Neural cell (in vitro differentiated cells): ENCODE measurements at regions not wholly inside any gene's neighbourhood (a gene's known extent, or its start where the extent isn't known, plus 50 kb on each side); places are given as distances from the start of the nearest gene placed in this dataset.

Experiments
- H2AFZ ChIP-seq: fragments of 200-600, 300-800 bp; sonication (generic), shearing (Covaris generic); 2 replicates; pipeline ENCODE4 v1.6.0; 2014; ENCODE audit warnings: low read depth, mild to moderate bottlenecking, antibody characterized with exemption, low read length, moderate library complexity
- H3F3A ChIP-seq: fragments of 200-600 bp; shearing (Covaris generic); 2 replicates; pipeline ENCODE4 v1.6.1; 2016; ENCODE audit warnings: mild to moderate bottlenecking, moderate library complexity, mixed read lengths, antibody characterized with exemption, low read length; ENCODE audit not compliant: insufficient read depth, poor library complexity, severe bottlenecking
- H3K27ac ChIP-seq: fragments of 200-600, 300-800 bp; sonication (generic), shearing (Covaris generic); 2 replicates; pipeline ENCODE4 v1.5.1; 2014; ENCODE audit warnings: mild to moderate bottlenecking, low read length, moderate library complexity
- H3K27me3 ChIP-seq: fragments of 300-800, 200-600 bp; sonication (generic), shearing (Covaris generic); 2 replicates; pipeline ENCODE4 v1.6.0; 2014; ENCODE audit warnings: mild to moderate bottlenecking, low read depth, low read length, moderate library complexity; ENCODE audit not compliant: insufficient read depth
- H3K36me3 ChIP-seq: fragments of 300-800, 200-600 bp; sonication (generic), shearing (Covaris generic); 2 replicates; pipeline ENCODE4 v1.5.1; 2014; ENCODE audit warnings: mild to moderate bottlenecking, antibody characterized with exemption, low read length, moderate library complexity; ENCODE audit not compliant: insufficient read depth
- H3K4me2 ChIP-seq: fragments of 300-800, 200-600 bp; sonication (generic), shearing (Covaris generic); 2 replicates; pipeline ENCODE4 v1.6.0; 2014; ENCODE audit warnings: mild to moderate bottlenecking, low read length
- H3K4me3 ChIP-seq: fragments of 300-800, 200-600 bp; sonication (generic), shearing (Covaris generic); 2 replicates; pipeline ENCODE4 v1.5.1; 2014; ENCODE audit warnings: mild to moderate bottlenecking, low read length, moderate library complexity
- H3K79me2 ChIP-seq: fragments of 200-600 bp; shearing (Covaris generic); replicated peaks from 2 replicates; pipeline ENCODE4 v1.6.0; 2014; ENCODE audit warnings: mild to moderate bottlenecking, low read length, moderate library complexity; ENCODE audit not compliant: insufficient read depth
- H3K9ac ChIP-seq: fragments of 300-800, 200-600 bp; sonication (generic), shearing (Covaris generic); 2 replicates; pipeline ENCODE4 v1.6.1; 2016; ENCODE audit warnings: mild to moderate bottlenecking, low read length, mixed read lengths
- H3K9me2 ChIP-seq: fragments of 200-600 bp; shearing (Covaris generic); 2 replicates; pipeline ENCODE4 v1.6.1; 2016; ENCODE audit warnings: mild to moderate bottlenecking, low read length, mixed read lengths; ENCODE audit not compliant: insufficient read depth
- H3K9me3 ChIP-seq: fragments of 200-600, 300-800 bp; sonication (generic), shearing (Covaris generic); 2 replicates; pipeline ENCODE4 v1.6.1; 2016; ENCODE audit warnings: mild to moderate bottlenecking, mixed run types, low read length, moderate library complexity, mixed read lengths
- H4K20me1 ChIP-seq: fragments of 200-600 bp; shearing (Covaris generic); 2 replicates; pipeline ENCODE4 v1.6.1; 2016; ENCODE audit warnings: mild to moderate bottlenecking, mixed run types; ENCODE audit not compliant: insufficient read depth
- EP300 ChIP-seq: fragments of 450-650 bp; conservative IDR thresholded peaks from 2 replicates; pipeline ENCODE4 v1.6.1; 2014; ENCODE audit warnings: antibody characterized with exemption, mild to moderate bottlenecking, moderate library complexity; ENCODE audit not compliant: poor library complexity, severe bottlenecking
- EZH2 ChIP-seq: fragments of 200-600, 300-800 bp; shearing (Covaris generic), sonication (generic); IDR thresholded peaks from 2 replicates; pipeline ENCODE4 v1.6.1; 2014; ENCODE audit warnings: antibody characterized with exemption, low read length, borderline replicate concordance, mild to moderate bottlenecking; ENCODE audit not compliant: insufficient read depth, poor library complexity, severe bottlenecking
- MXI1 ChIP-seq: fragments of 450-650 bp; conservative IDR thresholded peaks from 2 replicates; pipeline ENCODE4 v1.6.1; 2014; ENCODE audit warnings: antibody characterized with exemption, mild to moderate bottlenecking; ENCODE audit not compliant: poor library complexity, severe bottlenecking
- POLR2AphosphoS5 ChIP-seq: IDR thresholded peaks from 2 replicates; pipeline ENCODE4 v1.6.1; 2012
- RAD21 ChIP-seq: fragments of 450-650 bp; conservative IDR thresholded peaks from 2 replicates; pipeline ENCODE4 v1.6.1; 2014; ENCODE audit warnings: antibody characterized with exemption, mild to moderate bottlenecking, moderate library complexity
- SMC3 ChIP-seq: fragments of 450-650 bp; conservative IDR thresholded peaks from 2 replicates; pipeline ENCODE4 v1.6.1; 2014; ENCODE audit warnings: antibody characterized with exemption, mild to moderate bottlenecking, moderate library complexity; ENCODE audit not compliant: poor library complexity
- TAF1 ChIP-seq: IDR thresholded peaks from 2 replicates; pipeline ENCODE4 v1.6.1; 2012; ENCODE audit warnings: low read depth
- TF ChIP-seq, protein P1 (sequence below): IDR thresholded peaks from 2 replicates; pipeline ENCODE4 v1.6.1; 2012; ENCODE audit warnings: borderline replicate concordance
- TF ChIP-seq, protein P2 (sequence below): fragments of 450-650 bp; IDR thresholded peaks from 2 replicates; pipeline ENCODE4 v1.5.1; 2014; ENCODE audit warnings: antibody characterized with exemption, mild to moderate bottlenecking, moderate library complexity; ENCODE audit not compliant: poor library complexity, severe bottlenecking

DNA sequence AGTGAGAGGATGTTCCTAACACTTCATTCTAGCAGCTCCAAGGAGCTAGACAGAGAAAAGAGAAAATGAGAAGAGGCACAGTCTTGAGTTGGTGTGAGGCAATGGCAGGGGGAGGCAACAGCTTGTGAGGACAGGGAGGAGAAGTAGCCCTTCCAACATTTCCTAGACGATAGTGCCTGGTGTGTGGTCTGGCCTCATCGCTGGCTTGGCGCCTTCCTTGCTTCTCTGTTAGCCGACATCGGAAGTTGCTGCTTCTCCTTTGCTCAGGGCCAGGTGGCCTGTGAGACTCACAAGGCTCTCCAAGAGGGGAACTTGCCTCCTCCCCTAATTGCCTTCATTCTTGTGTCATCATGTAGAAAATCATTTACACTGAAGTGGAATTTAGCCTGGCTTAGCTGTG, 208.7 kb downstream of the MAP2K4 start:
- TF ChIP-seq POLR2AphosphoS5: no peak
- TF ChIP-seq, protein P1, sequence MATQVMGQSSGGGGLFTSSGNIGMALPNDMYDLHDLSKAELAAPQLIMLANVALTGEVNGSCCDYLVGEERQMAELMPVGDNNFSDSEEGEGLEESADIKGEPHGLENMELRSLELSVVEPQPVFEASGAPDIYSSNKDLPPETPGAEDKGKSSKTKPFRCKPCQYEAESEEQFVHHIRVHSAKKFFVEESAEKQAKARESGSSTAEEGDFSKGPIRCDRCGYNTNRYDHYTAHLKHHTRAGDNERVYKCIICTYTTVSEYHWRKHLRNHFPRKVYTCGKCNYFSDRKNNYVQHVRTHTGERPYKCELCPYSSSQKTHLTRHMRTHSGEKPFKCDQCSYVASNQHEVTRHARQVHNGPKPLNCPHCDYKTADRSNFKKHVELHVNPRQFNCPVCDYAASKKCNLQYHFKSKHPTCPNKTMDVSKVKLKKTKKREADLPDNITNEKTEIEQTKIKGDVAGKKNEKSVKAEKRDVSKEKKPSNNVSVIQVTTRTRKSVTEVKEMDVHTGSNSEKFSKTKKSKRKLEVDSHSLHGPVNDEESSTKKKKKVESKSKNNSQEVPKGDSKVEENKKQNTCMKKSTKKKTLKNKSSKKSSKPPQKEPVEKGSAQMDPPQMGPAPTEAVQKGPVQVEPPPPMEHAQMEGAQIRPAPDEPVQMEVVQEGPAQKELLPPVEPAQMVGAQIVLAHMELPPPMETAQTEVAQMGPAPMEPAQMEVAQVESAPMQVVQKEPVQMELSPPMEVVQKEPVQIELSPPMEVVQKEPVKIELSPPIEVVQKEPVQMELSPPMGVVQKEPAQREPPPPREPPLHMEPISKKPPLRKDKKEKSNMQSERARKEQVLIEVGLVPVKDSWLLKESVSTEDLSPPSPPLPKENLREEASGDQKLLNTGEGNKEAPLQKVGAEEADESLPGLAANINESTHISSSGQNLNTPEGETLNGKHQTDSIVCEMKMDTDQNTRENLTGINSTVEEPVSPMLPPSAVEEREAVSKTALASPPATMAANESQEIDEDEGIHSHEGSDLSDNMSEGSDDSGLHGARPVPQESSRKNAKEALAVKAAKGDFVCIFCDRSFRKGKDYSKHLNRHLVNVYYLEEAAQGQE: no peak
- TF ChIP-seq, protein P2, sequence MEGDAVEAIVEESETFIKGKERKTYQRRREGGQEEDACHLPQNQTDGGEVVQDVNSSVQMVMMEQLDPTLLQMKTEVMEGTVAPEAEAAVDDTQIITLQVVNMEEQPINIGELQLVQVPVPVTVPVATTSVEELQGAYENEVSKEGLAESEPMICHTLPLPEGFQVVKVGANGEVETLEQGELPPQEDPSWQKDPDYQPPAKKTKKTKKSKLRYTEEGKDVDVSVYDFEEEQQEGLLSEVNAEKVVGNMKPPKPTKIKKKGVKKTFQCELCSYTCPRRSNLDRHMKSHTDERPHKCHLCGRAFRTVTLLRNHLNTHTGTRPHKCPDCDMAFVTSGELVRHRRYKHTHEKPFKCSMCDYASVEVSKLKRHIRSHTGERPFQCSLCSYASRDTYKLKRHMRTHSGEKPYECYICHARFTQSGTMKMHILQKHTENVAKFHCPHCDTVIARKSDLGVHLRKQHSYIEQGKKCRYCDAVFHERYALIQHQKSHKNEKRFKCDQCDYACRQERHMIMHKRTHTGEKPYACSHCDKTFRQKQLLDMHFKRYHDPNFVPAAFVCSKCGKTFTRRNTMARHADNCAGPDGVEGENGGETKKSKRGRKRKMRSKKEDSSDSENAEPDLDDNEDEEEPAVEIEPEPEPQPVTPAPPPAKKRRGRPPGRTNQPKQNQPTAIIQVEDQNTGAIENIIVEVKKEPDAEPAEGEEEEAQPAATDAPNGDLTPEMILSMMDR: no peak
- TF ChIP-seq MXI1: no peak
- no peak for TF ChIP-seq RAD21
- TF ChIP-seq EZH2: no peak
- TF ChIP-seq SMC3: no peak
- no peak for TF ChIP-seq TAF1
- TF ChIP-seq EP300: no peak
- no peak overlapping the region for H3K4me3 ChIP-seq
- H3K4me2 ChIP-seq: no peak overlapping the region
- no peak overlapping the region for H3K27ac ChIP-seq
- no peaks in the 10 kb centered on the region for H4K20me1 ChIP-seq
- no peaks in the 10 kb centered on the region for H3K36me3 ChIP-seq
- H3K9me2 ChIP-seq: no peaks in the 10 kb centered on the region
- no peaks in the 10 kb centered on the region for H3K79me2 ChIP-seq
- no peaks in the 10 kb centered on the region for H3K27me3 ChIP-seq
- H3F3A ChIP-seq: no peaks in the 10 kb centered on the region
- H3K9ac ChIP-seq: no peak overlapping the region
- H3K9me3 ChIP-seq: no peaks in the 10 kb centered on the region
- no peak overlapping the region for H2AFZ ChIP-seq

DNA sequence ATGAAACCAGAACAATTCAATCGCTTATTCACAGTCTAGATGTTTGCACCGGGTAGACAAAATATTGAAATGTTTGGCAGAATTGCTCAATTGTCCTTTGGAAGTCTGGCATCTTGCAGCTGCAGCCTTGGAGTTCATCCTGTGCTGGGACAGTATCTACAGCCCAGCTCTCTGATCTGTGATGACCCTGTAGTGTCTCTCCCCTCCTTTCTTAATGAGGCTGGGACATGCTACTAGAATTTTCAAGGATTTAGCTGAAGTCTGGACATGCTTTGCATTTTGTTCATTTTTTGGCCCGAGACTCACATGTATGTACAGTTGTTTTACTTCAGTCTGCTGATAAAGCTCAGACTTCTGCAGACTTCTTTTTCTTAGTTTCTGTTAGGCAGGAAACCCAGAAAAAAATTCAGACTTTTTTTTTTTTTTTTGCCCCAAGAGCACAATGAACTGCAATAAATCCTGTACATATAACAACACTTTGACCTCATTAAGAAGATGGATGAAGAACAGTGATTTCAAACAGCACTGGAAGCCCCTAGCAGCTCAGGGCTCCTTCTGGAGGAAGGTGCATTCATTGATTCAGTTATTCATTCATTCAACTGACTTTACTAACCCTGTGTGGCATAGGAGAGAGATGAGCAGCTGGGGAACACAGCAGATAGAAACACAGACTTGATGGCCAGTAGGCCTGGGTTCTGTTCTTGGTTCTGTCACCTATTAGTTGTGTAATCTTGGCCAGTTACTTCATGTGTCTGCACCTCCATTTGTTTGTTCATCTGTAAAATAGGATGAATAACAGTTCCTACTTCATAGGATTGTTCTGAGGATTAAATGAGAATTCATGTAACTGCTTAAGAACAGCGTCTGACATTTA, 210.0 kb downstream of the MAP2K4 start:
- no peaks in the 10 kb centered on the region for H3K9me2 ChIP-seq
- H3K4me2 ChIP-seq: no peak overlapping the region
- no peak overlapping the region for H2AFZ ChIP-seq
- H3F3A ChIP-seq: no peaks in the 10 kb centered on the region
- no peaks in the 10 kb centered on the region for H3K27me3 ChIP-seq
- no peak overlapping the region for H3K9ac ChIP-seq
- H3K4me3 ChIP-seq: no peak overlapping the region
- H3K36me3 ChIP-seq: no peaks in the 10 kb centered on the region
- H3K27ac ChIP-seq: no peak overlapping the region
- no peak for TF ChIP-seq SMC3
- TF ChIP-seq MXI1: no peak
- TF ChIP-seq, protein P1: no peak
- TF ChIP-seq, protein P2: no peak
- TF ChIP-seq RAD21: no peak
- TF ChIP-seq POLR2AphosphoS5: no peak
- TF ChIP-seq EP300: no peak
- TF ChIP-seq TAF1: no peak
- no peak for TF ChIP-seq EZH2
- no peaks in the 10 kb centered on the region for H4K20me1 ChIP-seq
- H3K9me3 ChIP-seq: no peaks in the 10 kb centered on the region
- no peaks in the 10 kb centered on the region for H3K79me2 ChIP-seq
